ENCODE measurements at regions not wholly inside any gene's neighbourhood (a gene's known extent, or its start where the extent isn't known, plus 50 kb on each side); places are given as distances from the start of the nearest gene placed in this dataset.

DNA sequence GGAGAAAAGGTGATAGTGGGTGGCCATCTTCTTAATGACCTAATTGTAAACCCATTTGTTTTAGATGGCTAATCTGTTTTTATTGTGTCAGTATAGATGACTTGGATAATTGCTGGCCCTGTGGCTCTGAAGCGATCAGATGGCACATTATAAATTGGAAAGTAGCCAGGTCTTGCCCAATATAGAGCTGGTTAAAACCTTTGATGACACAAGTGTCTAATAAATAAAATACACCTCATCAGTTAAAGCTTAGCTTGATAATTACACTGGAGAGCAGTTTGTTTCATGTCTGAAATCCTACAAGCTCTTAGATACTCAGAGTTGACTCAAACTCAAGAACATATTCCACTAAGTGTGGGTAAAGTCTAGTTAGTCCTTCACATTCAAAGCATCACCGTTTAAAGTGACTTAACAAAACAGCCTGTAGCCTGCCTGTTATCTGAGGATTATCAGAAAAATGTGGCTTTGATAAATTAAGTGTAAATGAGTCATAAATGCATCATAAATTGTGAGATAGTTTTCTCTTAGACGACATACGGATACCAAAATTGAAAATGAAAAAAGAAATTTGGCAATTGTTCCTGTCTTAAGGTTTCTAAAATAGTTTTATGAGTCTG is 280.9 kb downstream of the LRIG3 start:
- Histone ChIP-seq H3K36me3 (ENCODE audit: control insufficient read depth in 4 of 4, insufficient read depth in 3 of 4, low read depth in 1 of 4, low read length in 3 of 4) (no peaks in the 10 kb centered on the region), H3K4me1 (ENCODE audit: control insufficient read depth in 4 of 4, insufficient read depth in 4 of 4, low read length in 3 of 4) (no peaks in the 10 kb centered on the region), H3K9me3 (ENCODE audit: control insufficient read depth in 4 of 4, low read length in 3 of 4) (no peaks in the 10 kb centered on the region), H3K9ac (ENCODE audit: low read depth in 1 of 2, low read length in 2 of 2) (no peak overlapping the region), H3K4me3 (ENCODE audit: low read depth in 1 of 3, low read length in 3 of 3) (no peak overlapping the region), H3K27me3 (ENCODE audit: control insufficient read depth in 4 of 4, insufficient read depth in 4 of 4, low read length in 3 of 4) (no peaks in the 10 kb centered on the region), H3K27ac (ENCODE audit: low read depth in 1 of 2, low read length in 2 of 2) (no peak overlapping the region)
- WGBS, result 69% methylated on average over 4 of the region's 4 CpGs
- TF ChIP-seq TAF1 (conservative IDR thresholded peaks at IDR 0.05), result no peak
- no peak for DNase-seq (ENCODE audit: low spot score)

GRCh38 chr12:58640314-58640713 is 280.0 kb downstream of the LRIG3 start:
- Histone ChIP-seq H3K9ac (ENCODE audit: low read depth in 1 of 2, low read length in 2 of 2) (no peak overlapping the region), H3K9me3 (ENCODE audit: control insufficient read depth in 4 of 4, low read length in 3 of 4) (no peaks in the 10 kb centered on the region), H3K27me3 (ENCODE audit: control insufficient read depth in 4 of 4, insufficient read depth in 4 of 4, low read length in 3 of 4) (no peaks in the 10 kb centered on the region), H3K4me1 (ENCODE audit: control insufficient read depth in 4 of 4, insufficient read depth in 4 of 4, low read length in 3 of 4) (no peaks in the 10 kb centered on the region), H3K36me3 (ENCODE audit: control insufficient read depth in 4 of 4, insufficient read depth in 3 of 4, low read depth in 1 of 4, low read length in 3 of 4) (no peaks in the 10 kb centered on the region), H3K27ac (ENCODE audit: low read depth in 1 of 2, low read length in 2 of 2) (no peak overlapping the region), H3K4me3 (ENCODE audit: low read depth in 1 of 3, low read length in 3 of 3) (no peak overlapping the region)
- WGBS, result 95% methylated on average over 1 of the region's 1 CpG
- TF ChIP-seq HNF4A (conservative IDR thresholded peaks at IDR 0.05) (no peak), JUND (IDR thresholded peaks at IDR 0.05) (no peak), RXRA (IDR thresholded peaks at IDR 0.05) (no peak), FOXA2 (IDR thresholded peaks at IDR 0.05) (no peak), TAF1 (conservative IDR thresholded peaks at IDR 0.05) (no peak), YY1 (IDR thresholded peaks at IDR 0.05) (no peak), ZBTB33 (IDR thresholded peaks at IDR 0.05) (no peak), NR2F2 (IDR thresholded peaks at IDR 0.05) (no peak), REST (IDR thresholded peaks at IDR 0.05) (no peak), SP1 (IDR thresholded peaks at IDR 0.05) (no peak), EGR1 (IDR thresholded peaks at IDR 0.05; ENCODE audit: low read depth in 2 of 2) (no peak)
- no peak for DNase-seq (ENCODE audit: low spot score)

- no peak overlapping the region for H3K27ac ChIP-seq (ENCODE audit: low read depth in 1 of 2, low read length in 2 of 2)
- H3K36me3 ChIP-seq (ENCODE audit: control insufficient read depth in 4 of 4, insufficient read depth in 3 of 4, low read depth in 1 of 4, low read length in 3 of 4), result no peaks in the 10 kb centered on the region
- H3K9me3 ChIP-seq (ENCODE audit: control insufficient read depth in 4 of 4, low read length in 3 of 4), result no peaks in the 10 kb centered on the region
- no peaks in the 10 kb centered on the region for H3K4me1 ChIP-seq (ENCODE audit: control insufficient read depth in 4 of 4, insufficient read depth in 4 of 4, low read length in 3 of 4)
- H3K9ac ChIP-seq (ENCODE audit: low read depth in 1 of 2, low read length in 2 of 2), result no peak overlapping the region
- 76% methylated on average over 2 of the region's 2 CpGs for WGBS
- no peaks in the 10 kb centered on the region for H3K27me3 ChIP-seq (ENCODE audit: control insufficient read depth in 4 of 4, insufficient read depth in 4 of 4, low read length in 3 of 4)
- H3K4me3 ChIP-seq (ENCODE audit: low read depth in 1 of 3, low read length in 3 of 3), result no peak overlapping the region
- DNase-seq (ENCODE audit: low spot score), result no peak
- TF ChIP-seq HNF4G (IDR thresholded peaks at IDR 0.05) (no peak), SP1 (IDR thresholded peaks at IDR 0.05) (no peak), FOXA1 (IDR thresholded peaks at IDR 0.05) (no peak), GABPA (IDR thresholded peaks at IDR 0.05 in 1 of 2, conservative IDR thresholded peaks at IDR 0.05 in 1 of 2) (no peak), ZBTB33 (IDR thresholded peaks at IDR 0.05) (no peak), YY1 (IDR thresholded peaks at IDR 0.05) (no peak), HNF4A (conservative IDR thresholded peaks at IDR 0.05) (no peak)
- TF ChIP-seq, protein P1, sequence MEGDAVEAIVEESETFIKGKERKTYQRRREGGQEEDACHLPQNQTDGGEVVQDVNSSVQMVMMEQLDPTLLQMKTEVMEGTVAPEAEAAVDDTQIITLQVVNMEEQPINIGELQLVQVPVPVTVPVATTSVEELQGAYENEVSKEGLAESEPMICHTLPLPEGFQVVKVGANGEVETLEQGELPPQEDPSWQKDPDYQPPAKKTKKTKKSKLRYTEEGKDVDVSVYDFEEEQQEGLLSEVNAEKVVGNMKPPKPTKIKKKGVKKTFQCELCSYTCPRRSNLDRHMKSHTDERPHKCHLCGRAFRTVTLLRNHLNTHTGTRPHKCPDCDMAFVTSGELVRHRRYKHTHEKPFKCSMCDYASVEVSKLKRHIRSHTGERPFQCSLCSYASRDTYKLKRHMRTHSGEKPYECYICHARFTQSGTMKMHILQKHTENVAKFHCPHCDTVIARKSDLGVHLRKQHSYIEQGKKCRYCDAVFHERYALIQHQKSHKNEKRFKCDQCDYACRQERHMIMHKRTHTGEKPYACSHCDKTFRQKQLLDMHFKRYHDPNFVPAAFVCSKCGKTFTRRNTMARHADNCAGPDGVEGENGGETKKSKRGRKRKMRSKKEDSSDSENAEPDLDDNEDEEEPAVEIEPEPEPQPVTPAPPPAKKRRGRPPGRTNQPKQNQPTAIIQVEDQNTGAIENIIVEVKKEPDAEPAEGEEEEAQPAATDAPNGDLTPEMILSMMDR (IDR thresholded peaks at IDR 0.05; ENCODE audit: low read depth, low read length, missing input control), result no peak
These were observed 274.4 kb downstream of the LRIG3 start for GRCh38 chr12:58645946-58646345.

Data from liver (tissue), 8 donors.